CD14-positive monocyte (primary cell): ENCODE measurements at regions not wholly inside any gene's neighbourhood (a gene's known extent, or its start where the extent isn't known, plus 50 kb on each side); places are given as distances from the start of the nearest gene placed in this dataset.

Experiments
- DNase-seq, 3 donors: peaks; one replicate each; pipeline ENCODE4 v3.0.0-alpha.2; 2011 to 2022
- H2AFZ ChIP-seq: 2 replicates; pipeline ENCODE4 v1.6.0; 2012; ENCODE audit warnings: mild to moderate bottlenecking, low read depth, low read length, inconsistent platforms; ENCODE audit not compliant: insufficient read depth, poor library complexity, severe bottlenecking
- H3K27ac ChIP-seq, 2 donors: 1 replicate in 1 of 2; 2 replicates in 1 of 2; pipeline ENCODE4 v1.5.1; 2012 to 2013; ENCODE audit warnings: low read length in 2 of 2, control low read depth in 1 of 2, inconsistent platforms in 1 of 2, low read depth in 1 of 2, mild to moderate bottlenecking in 1 of 2
- H3K27me3 ChIP-seq, 2 donors: one replicate each; pipeline versions ENCODE4 v1.6.0 to v1.6.1; 2011 to 2013; ENCODE audit warnings: low read length in 2 of 2; ENCODE audit not compliant: control insufficient read depth in 2 of 2, insufficient read depth in 2 of 2
- H3K36me3 ChIP-seq, 2 donors: replicated peaks in 1 of 2; 1 replicate in 1 of 2; 2 replicates in 1 of 2; pipeline versions ENCODE4 v1.5.1 to v1.6.1; 2012 to 2013; ENCODE audit warnings: low read length in 2 of 2, control low read depth in 1 of 2, inconsistent platforms in 1 of 2, mild to moderate bottlenecking in 1 of 2; ENCODE audit not compliant: insufficient read depth in 2 of 2, control insufficient read depth in 1 of 2
- H3K4me1 ChIP-seq, 2 donors: 1 replicate in 1 of 2; 2 replicates in 1 of 2; pipeline versions ENCODE4 v1.5.1 to v1.6.1; 2012 to 2013; ENCODE audit warnings: low read length in 2 of 2, control low read depth in 1 of 2, inconsistent platforms in 1 of 2, mild to moderate bottlenecking in 1 of 2, moderate library complexity in 1 of 2; ENCODE audit not compliant: insufficient read depth in 2 of 2, control insufficient read depth in 1 of 2
- H3K4me2 ChIP-seq: replicated peaks from 2 replicates; pipeline ENCODE3; 2012; ENCODE audit warnings: low read length, moderate library complexity, mild to moderate bottlenecking; ENCODE audit not compliant: poor library complexity, severe bottlenecking; ENCODE audit errors: extremely low read depth
- H3K4me3 ChIP-seq, 3 experiments: fragments of 200-600 bp in 1 of 3; sonication (generic) in 1 of 3; replicated peaks in 1 of 3; 1 replicate in 2 of 3; 2 replicates in 1 of 3; pipeline ENCODE4 v1.5.1; 2011 to 2013; ENCODE audit warnings: low read length in 3 of 3, mild to moderate bottlenecking in 3 of 3, control low read depth in 2 of 3, low read depth in 2 of 3, inconsistent platforms in 1 of 3, moderate library complexity in 1 of 3
- H3K79me2 ChIP-seq: 2 replicates; pipeline ENCODE4 v1.6.0; 2012; ENCODE audit warnings: mild to moderate bottlenecking, control low read depth, inconsistent platforms, low read length, moderate library complexity; ENCODE audit not compliant: insufficient read depth
- H3K9ac ChIP-seq: 2 replicates; pipeline ENCODE4 v1.6.0; 2017; ENCODE audit warnings: low read length, mild to moderate bottlenecking; ENCODE audit not compliant: insufficient read depth, poor library complexity, severe bottlenecking
- H3K9me3 ChIP-seq, 2 donors: replicated peaks in 1 of 2; 1 replicate in 1 of 2; 2 replicates in 1 of 2; pipeline versions ENCODE4 v1.5.1 to v1.6.1; 2012 to 2013; ENCODE audit warnings: low read length in 2 of 2, control low read depth in 1 of 2; ENCODE audit not compliant: control insufficient read depth in 1 of 2, insufficient read depth in 1 of 2
- H4K20me1 ChIP-seq: 2 replicates; pipeline ENCODE4 v1.6.0; 2012; ENCODE audit warnings: mild to moderate bottlenecking, low read length, control low read depth, moderate library complexity; ENCODE audit not compliant: insufficient read depth
- H3K27ac Mint-ChIP-seq, 7 donors: one replicate each; pipeline ENCODE4 v1.8.0; 2020; ENCODE audit warnings: mild to moderate bottlenecking in 7 of 7, mixed read lengths in 7 of 7, moderate library complexity in 6 of 7, inconsistent platforms in 2 of 7
- H3K27me3 Mint-ChIP-seq, 3 donors: one replicate each; pipeline ENCODE4 v1.8.0; 2021 to 2022; ENCODE audit warnings: low read depth in 3 of 3, mild to moderate bottlenecking in 3 of 3, mixed read lengths in 3 of 3, moderate library complexity in 3 of 3, inconsistent platforms in 1 of 3
- H3K36me3 Mint-ChIP-seq, 2 donors: one replicate each; pipeline ENCODE4 v1.8.0; 2020; ENCODE audit warnings: mixed read lengths in 2 of 2, inconsistent platforms in 1 of 2, mild to moderate bottlenecking in 1 of 2
- H3K4me1 Mint-ChIP-seq: one replicate; pipeline ENCODE4 v1.8.0; 2020; ENCODE audit warnings: mild to moderate bottlenecking, mixed read lengths
- H3K4me3 Mint-ChIP-seq, 2 donors: one replicate each; pipeline ENCODE4 v1.8.0; 2020; ENCODE audit warnings: mild to moderate bottlenecking in 2 of 2, mixed read lengths in 2 of 2, moderate library complexity in 1 of 2
- H3K9me3 Mint-ChIP-seq, 7 donors: one replicate each; pipeline ENCODE4 v1.8.0; 2020 to 2022; ENCODE audit warnings: mixed read lengths in 7 of 7, mild to moderate bottlenecking in 6 of 7, moderate library complexity in 6 of 7, inconsistent platforms in 2 of 7
- CTCF ChIP-seq: fragments of 200-600 bp; IDR thresholded peaks from one replicate; pipeline ENCODE4 v1.8.0; 2022; ENCODE audit warnings: antibody characterized with exemption, mild to moderate bottlenecking
- WGBS: methylation state at CpG from one replicate; pipeline ENCODE4 v1.1.5; 2013; ENCODE audit warnings: missing lambda C conversion rate; ENCODE audit not compliant: insufficient coverage; 5-methylcytosine and 5-hydroxymethylcytosine counted together
- intact Hi-C, 2 donors: fragments of 100-400 bp; cut with micrococcal nuclease; formaldehyde crosslinking; loops; one replicate each; pipeline versions ENCODE4 v1.15.0 to v1.15.1; 2023

GRCh38 chr2:4358837-4359236, 655.5 kb downstream of the DCDC2C start:
- H3K9me3 Mint-ChIP-seq = peaks cover 0 to 5% (median 0%) of the 10 kb centered on the region in 7 donors
- no peaks in the 10 kb centered on the region for H3K4me1 Mint-ChIP-seq
- H3K27me3 Mint-ChIP-seq = no peaks in the 10 kb centered on the region
- no peak overlapping the region for H3K27ac Mint-ChIP-seq
- H3K4me1 ChIP-seq = no peaks in the 10 kb centered on the region
- no peaks in the 10 kb centered on the region for H3K9me3 ChIP-seq
- no peak for TF ChIP-seq CTCF
- no peak overlapping the region for H2AFZ ChIP-seq
- DNase-seq = no peak
- no peak overlapping the region for H3K27ac ChIP-seq
- H3K4me2 ChIP-seq = no peak overlapping the region
- H3K4me3 ChIP-seq = no peak overlapping the region
- WGBS = 79% methylated on average over 5 of the region's 5 CpGs
- no peaks in the 10 kb centered on the region for H3K36me3 Mint-ChIP-seq
- H3K79me2 ChIP-seq = no peaks in the 10 kb centered on the region
- H3K9ac ChIP-seq = no peak overlapping the region
- H4K20me1 ChIP-seq = no peaks in the 10 kb centered on the region
- no peak overlapping the region for H3K4me3 Mint-ChIP-seq
- H3K27me3 ChIP-seq = no peaks in the 10 kb centered on the region
- intact Hi-C loops = no loop called here
- H3K36me3 ChIP-seq = no peaks in the 10 kb centered on the region

GRCh38 chr2:4368907-4369306, 665.5 kb downstream of the DCDC2C start:
- Mint-ChIP-seq H3K4me1 (no peaks in the 10 kb centered on the region), H3K36me3 (no peaks in the 10 kb centered on the region), H3K27me3 (peaks cover 0 to 2% (median 0%) of the 10 kb centered on the region in 3 donors), H3K27ac (peak overlapping the region in 1 of 7 donors; percentile 26), H3K9me3 (peaks cover 6 to 18% (median 15%) of the 10 kb centered on the region in 7 donors), H3K4me3 (no peak overlapping the region)
- Histone ChIP-seq H3K79me2 (no peaks in the 10 kb centered on the region), H3K9me3 (peaks cover 15 to 21% of the 10 kb centered on the region in 2 donors), H3K27me3 (no peaks in the 10 kb centered on the region), H4K20me1 (no peaks in the 10 kb centered on the region), H3K27ac (no peak overlapping the region), H3K9ac (no peak overlapping the region), H3K4me2 (no peak overlapping the region), H3K36me3 (no peaks in the 10 kb centered on the region), H3K4me1 (no peaks in the 10 kb centered on the region), H2AFZ (no peak overlapping the region), H3K4me3 (no peak overlapping the region)
- 88% methylated on average over 4 of the region's 4 CpGs for WGBS
- intact Hi-C loops = no loop called here
- DNase-seq = no peak
- TF ChIP-seq CTCF = no peak
